GM12864 (cell line): ENCODE measurements at regions not wholly inside any gene's neighbourhood (a gene's known extent, or its start where the extent isn't known, plus 50 kb on each side); places are given as distances from the start of the nearest gene placed in this dataset.

Source experiments
- DNase-seq: peaks from one replicate; pipeline ENCODE4 v3.0.0-alpha.2; 2011; ENCODE audit warnings: low read depth
- H3K4me3 ChIP-seq: 2 replicates; pipeline ENCODE4 v1.5.1; 2011; ENCODE audit warnings: mild to moderate bottlenecking, low read depth, low read length, control low read depth
- CTCF ChIP-seq: IDR thresholded peaks from 2 replicates; pipeline ENCODE4 v1.5.1; 2011; ENCODE audit warnings: low read depth, mild to moderate bottlenecking, moderate library complexity, low read length, control low read depth, inconsistent platforms; ENCODE audit errors: missing control alignments

- DNase-seq = no peak
- TF ChIP-seq CTCF = peak; percentile 48
- no peak overlapping the region for H3K4me3 ChIP-seq
These were observed 81.2 kb upstream of the GPM6B start for GRCh38 chrX:13898083-13898482.

GRCh38 chrX:13897566-13897965, 80.7 kb upstream of the GPM6B start:
- DNase-seq = no peak
- H3K4me3 ChIP-seq = no peak overlapping the region
- no peak for TF ChIP-seq CTCF

- no peak for TF ChIP-seq CTCF
- DNase-seq = no peak
- no peak overlapping the region for H3K4me3 ChIP-seq
These were observed 78.1 kb upstream of the GPM6B start for GRCh38 chrX:13894888-13895565.

- DNase-seq = no peak
- TF ChIP-seq CTCF = no peak
- H3K4me3 ChIP-seq = no peak overlapping the region
These were observed 76.9 kb upstream of the GPM6B start for GRCh38 chrX:13893826-13894225.

GRCh38 chrX:13892856-13893255, 76.0 kb upstream of the GPM6B start:
- H3K4me3 ChIP-seq = no peak overlapping the region
- no peak for DNase-seq
- no peak for TF ChIP-seq CTCF

- H3K4me3 ChIP-seq = no peak overlapping the region
- DNase-seq = no peak
- no peak for TF ChIP-seq CTCF
These were observed 74.7 kb upstream of the GPM6B start for GRCh38 chrX:13891377-13892140.
